ENCODE measurements at regions not wholly inside any gene's neighbourhood (a gene's known extent, or its start where the extent isn't known, plus 50 kb on each side); places are given as distances from the start of the nearest gene placed in this dataset.
"Not testable (repeated sequence)": the region's sequence is repeated elsewhere in the genome, so short reads cannot be mapped to it uniquely, and the experiment has no call there.

DNA sequence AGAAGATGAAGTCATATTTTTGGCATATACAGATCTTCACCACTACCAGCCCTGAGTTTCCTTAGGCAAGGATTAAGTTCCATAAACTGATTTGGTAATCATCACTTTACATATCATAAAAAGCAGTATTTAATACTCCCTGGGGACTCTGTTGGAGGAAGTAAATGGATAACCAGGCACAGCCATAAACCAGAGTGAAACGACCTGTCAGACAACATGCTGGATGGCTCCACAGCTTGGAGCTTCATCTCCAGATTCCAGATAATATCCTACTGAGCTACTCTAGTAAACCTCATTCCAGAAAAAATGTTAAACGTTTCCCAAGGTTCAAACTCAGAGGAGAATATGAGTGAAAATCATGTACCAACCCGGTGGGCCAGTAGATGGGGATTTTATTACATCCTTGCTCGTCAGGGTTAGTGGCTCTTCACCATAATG lies 109.2 kb downstream of the BASP1 start:
- DNase-seq (ENCODE audit: low read depth) = no peak

DNA sequence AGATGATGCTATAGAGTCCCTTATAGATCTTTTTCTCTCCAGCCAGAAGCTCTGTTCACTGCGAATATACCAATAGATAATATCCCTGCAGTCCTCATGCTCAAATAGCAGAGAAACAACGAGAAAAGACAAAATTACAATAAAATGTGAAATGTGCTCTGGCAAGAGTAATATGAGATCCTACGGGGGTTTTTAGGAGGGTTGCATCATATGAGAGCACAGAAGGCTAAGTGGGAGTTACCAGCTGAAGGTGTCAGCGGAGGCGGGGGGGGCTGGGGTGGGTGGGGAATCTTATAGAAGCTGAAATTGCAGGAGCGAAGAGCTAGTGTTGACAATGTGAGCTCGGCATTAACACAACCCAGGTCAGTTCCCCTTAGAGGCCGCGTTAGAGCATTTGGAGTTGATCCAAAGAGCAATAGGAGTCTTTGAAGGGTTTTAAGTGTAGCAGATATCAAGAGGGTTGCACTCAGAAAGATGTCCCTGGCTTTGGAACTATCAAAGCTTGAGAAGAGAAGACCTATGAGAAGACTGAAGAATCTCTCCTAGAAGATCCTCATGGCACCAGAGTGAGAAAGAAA lies 109.7 kb downstream of the BASP1 start:
- DNase-seq (ENCODE audit: low read depth) = no peak

DNA sequence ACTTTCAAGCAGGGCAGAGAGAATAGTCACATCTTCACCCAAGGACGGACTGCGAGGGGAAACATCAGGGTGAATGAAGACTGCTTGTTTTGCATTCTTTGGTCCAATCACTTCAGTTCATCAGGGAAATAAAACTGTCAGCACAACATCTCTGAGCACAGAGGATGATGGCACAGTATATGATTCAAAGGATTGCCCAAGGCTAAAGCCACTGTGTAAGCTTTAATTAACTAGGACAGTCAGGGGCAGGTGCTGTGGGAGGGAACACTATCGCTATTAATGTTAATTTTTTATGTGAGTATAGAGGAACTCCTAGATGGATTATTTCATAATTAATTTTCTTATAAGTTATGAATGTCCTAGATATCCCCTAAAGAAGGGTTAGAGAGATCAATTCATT lies 112.1 kb downstream of the BASP1 start:
- DNase-seq (ENCODE audit: low read depth) = no peak

DNA sequence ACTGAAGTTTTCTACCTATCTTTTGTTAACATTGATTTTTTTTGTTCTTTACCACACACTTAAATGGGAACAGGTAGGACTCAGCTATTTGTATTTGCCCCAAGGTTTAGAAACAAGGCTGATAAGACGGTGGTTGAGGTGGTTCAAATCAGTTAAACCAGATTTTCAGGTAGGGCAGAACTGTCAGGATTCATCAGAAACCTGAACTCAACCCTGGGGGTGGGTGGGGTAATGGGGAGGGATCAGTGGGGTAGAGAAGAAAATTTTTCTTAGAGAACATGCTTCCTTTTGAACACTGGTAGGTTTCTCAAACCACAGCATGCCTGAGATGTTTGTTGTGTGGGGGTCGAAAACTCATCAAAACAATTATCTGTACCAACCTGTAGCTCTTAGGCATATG lies 113.0 kb downstream of the BASP1 start:
- DNase-seq (ENCODE audit: low read depth) = no peak

DNA sequence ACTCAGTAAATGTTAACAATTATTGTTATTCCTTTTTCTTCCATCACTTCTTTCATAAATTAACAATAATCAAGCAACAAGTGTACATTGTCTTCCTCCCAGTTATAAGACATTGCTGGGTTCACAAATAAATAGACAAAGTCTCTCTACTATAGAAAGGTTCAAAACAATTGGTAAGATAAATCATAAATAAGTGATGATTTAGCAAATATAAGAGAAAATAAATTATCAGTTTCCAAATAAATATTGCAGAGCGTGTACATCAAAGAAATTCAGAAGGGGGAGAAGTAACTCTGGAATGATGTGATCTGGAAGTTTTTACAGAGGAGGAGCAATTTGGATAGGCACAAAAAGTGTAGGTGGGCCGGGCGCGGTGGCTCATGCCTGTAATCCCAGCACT lies 114.2 kb downstream of the BASP1 start:
- no peak for DNase-seq (ENCODE audit: low read depth)

DNA sequence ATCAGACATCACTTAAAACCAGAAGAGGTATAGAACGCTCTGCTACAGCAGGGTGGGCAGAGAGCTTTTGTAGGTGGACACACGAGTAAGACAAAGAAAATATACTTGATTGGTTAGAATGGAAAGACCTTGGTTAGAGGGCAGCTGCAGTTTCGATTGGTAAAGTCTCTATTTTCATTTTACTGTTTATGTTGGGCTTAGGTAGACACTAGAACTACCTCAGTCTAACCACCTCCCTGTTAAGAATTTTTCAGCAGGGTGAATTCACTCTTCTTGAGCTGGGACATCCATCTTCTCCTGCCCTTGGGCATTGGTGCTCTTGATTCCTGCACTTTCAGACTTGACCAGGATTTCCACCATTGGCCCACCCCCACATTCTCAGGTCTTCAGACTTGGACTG lies 116.3 kb downstream of the BASP1 start:
- no peak for DNase-seq (ENCODE audit: low read depth)

DNA sequence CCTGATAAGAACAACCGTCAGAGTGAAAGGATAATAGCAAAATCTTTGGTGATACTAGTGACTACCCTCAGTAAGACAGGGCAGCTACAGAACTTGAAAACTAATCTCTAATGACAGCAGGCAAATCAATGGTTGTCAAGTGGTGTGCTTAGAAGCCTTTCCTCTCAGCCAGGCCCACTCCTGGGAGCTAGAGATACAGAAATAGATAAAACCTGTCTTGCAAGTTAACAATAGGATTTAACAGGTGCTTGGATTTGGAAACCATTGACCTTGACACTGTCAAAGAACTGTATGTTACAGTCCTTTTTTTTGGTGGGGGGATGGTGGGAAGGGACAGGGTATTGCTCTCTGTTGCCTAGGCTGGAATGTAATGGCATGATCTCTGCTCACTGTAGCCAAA lies 118.6 kb downstream of the BASP1 start:
- no peak for DNase-seq (ENCODE audit: low read depth)

DNA sequence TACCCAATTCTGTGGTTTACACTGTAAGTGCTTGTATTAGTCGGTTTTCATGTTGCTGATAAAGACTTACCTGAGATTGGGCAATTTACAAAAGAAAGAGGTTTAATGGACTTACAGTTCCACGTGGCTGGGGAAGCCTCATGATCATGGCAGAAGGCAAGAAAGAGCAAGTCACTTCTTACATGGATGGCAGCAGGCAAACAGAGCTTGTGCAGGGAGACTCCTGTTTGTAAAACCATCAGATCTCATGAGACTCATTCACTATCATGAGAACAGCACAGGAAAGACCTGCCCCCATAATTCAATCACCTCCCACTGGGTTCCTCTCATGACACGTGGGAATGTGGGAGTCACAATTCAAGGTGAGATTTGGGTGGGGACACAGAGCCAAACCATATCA lies 119.3 kb downstream of the BASP1 start:
- DNase-seq (ENCODE audit: low read depth) = not testable (repeated sequence)

DNA sequence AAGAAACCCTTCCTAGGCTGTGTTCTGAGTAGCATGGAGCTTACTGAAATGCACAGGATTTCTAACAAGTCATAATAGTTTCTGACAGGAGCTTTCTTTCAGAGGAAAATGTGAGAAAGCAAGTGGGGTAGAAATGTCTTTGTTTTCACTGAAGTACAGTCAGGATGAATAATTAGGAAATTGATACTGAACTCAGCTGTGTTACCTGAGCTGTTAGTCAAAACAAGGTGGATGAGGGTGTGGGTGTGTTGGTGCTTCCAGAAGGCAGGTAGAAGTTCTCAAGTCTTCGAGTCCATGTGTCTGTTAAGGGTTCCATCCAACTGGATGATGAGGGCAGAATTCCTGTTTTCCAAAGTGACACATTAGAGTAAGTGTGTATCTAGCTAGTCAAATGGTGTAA lies 122.4 kb downstream of the BASP1 start:
- DNase-seq (ENCODE audit: low read depth) = no peak

DNA sequence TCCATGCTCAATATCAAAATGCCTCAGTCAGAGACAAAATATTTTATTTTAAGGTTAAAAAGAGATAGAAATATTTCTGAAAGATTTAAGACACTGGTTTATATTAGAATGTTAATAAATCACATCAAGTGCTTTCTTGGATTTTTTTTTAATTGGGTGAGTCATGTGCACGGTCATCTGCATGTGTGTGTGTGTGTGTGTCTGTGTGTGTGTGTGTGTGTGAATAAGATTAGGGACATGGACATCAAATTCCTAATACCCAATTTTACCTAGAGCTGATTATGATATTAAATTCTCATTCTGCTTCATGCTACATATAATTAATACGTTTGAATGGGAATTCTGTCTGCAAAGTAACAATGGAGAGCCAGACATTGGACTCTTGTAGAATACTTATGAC lies 122.9 kb downstream of the BASP1 start:
- peak; percentile 15 for DNase-seq (ENCODE audit: low read depth)

DNA sequence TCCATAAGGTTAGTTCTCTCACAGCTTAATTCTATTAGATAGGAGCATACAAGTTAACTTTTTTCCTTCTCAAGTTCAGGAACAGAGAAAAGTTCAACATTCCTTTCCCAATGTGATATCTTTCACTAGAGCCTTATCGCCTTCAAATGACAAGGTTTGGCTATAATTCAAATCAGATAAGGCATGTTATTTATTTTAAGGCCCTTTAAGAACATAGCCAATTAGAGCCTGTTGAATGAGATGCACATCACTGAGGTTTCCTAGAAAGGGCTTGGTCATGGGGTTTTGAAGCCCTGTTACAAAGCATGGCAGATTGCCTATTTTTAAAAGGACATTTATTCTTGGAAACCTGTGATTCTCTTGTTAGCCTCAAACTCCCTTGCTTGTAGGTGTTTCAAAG lies 123.4 kb downstream of the BASP1 start:
- peak; percentile 13 for DNase-seq (ENCODE audit: low read depth)

DNA sequence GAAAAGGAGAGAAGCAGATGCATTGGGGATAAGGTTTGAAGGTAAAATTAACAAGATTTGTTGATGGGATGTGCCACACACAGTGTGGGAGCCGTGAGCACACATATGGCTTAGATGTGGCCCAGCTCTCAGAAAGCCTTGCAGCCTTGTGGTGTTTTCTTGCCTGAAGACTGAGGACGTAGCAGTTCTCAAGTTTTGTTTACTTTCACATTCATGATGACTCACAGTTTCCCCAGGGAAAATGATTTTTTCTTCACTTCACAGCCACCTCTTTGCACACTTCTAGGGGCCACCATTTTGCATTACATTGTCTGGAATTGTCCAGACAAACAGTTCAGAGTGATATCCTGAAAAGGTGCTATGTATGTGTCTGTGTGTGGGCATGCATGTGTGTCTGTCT lies 126.2 kb downstream of the BASP1 start:
- peak; percentile 83 for DNase-seq (ENCODE audit: low read depth)

DNA sequence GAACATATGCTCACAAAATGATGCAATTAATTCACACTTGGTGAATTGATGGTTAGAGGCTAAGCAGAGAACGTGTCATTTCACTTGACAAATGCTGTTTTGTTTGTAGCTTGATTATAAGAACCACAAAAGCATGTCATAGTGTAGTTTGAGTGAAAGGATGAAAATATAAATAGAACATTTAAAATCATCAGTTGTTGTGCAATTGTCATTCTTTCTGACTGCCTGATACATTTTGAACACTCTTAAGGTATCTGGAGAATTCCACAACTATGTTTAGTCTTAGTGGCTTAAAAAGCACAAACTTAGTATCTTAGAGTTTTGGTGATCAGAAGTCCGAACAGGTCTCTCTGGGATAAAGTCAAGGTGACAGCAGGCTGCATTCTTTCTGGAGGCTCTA lies 129.4 kb downstream of the BASP1 start:
- DNase-seq (ENCODE audit: low read depth) = no peak

DNA sequence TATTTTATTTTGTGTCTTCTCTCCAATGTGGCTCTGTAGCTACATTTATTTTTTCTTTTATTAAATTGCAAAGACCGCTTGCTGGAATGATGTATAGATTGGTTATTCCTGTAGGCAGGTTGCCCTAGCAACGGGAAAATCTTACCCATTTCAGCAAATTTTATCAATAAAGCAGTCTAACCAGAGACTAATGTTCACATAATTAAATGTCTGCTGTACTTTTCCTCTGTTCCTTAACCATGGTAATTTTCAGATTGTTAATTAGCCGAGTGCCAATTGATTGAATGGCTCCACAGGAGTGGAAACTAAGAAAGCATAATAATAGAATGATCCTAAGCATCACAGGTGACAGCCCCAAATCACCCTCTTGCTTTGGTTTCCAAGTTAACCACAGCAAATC lies 134.8 kb downstream of the BASP1 start:
- DNase-seq (ENCODE audit: low read depth) = no peak

DNA sequence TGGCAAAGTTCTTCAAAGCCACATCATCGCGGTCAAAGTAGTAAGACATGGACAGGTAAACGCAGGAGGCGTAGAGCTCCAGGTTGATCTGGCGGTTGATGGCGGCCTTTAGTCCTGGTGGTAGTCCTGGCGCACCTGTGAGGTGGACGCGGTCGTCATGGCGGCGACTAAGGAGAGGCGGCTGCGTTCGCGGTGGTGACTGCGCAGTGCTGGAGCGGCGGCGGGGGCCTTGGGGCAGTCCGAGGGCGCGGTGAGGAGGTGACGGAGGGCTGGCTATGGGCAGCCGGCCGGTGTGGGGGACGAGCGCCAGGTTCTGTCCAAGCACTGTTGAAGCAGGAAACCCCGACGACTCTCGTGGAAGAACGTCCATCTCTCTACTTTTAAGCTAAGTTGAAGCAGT lies 136.8 kb downstream of the BASP1 start:
- no peak for DNase-seq (ENCODE audit: low read depth)

DNA sequence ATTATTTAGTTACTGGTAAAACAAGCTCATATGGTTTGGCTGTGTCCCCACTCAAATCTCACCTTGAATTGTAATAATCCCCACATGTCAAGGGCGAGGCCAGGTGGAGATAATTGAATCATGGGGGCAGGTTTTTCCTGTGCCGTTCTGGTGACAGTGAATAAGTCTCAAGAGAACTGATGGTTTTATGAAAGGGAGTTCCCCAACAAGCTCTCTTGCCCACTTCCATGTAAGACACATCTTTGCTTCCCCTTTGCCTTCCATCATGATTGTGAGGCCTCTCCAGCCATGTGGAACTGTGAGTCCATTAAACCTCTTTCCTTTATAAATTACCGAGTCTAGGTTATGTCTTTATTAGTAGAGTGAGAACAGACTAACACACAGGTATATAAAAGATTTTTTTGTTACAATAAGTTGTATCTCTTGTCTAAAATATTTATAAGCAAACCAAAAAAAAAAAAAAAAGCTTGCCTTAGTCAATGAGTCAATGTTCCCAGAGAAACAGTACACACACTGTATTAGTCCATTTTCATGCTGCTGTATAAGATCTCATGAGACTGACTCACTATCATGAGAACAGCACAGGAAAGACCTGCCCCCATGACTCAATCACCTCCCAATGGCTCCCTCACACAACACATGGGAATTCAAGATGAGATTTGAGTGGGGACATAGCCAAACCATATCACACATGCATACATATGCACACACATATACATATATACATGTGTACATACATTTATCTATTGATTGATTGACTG lies 138.3 kb downstream of the BASP1 start:
- peak; percentile 28 for DNase-seq (ENCODE audit: low read depth)

DNA sequence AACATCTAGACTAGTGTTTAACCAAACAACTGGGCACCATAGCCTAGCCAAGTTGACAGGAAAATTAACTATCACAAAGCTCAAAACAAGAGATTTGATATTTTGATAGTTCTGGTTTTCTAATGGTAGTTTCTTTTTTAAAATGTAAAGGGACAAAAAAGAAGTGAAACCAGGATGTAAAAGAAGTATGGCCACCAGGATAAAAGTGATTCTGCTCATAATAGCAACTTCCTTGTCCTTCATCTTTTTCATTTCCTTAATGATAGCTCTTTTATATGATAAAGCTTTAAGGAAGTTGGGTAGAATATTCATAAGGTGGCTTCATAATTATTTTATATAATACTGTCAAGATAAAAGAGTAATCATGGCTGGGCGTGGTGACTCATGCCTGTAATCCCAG lies 139.1 kb downstream of the BASP1 start:
- no peak for DNase-seq (ENCODE audit: low read depth)

DNA sequence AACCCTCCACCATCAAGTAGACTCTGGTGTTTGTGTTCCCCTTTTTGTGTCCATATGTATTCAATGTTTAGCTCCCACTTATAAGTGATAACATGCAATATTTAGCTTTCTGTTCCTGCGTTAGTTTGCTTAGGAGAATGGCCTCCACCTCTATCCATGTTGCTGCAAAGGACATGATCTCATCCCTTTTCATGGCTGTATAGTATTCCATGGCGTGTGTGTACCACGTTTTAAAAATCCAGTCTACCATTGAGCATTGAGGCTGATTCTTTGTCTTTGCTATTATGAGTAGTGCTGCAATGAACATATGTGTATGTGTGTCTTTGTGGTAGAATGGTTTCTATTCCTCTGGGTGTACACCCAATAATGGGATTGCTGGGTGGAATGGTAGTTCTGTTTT lies 140.1 kb downstream of the BASP1 start:
- no peak for DNase-seq (ENCODE audit: low read depth)

DNA sequence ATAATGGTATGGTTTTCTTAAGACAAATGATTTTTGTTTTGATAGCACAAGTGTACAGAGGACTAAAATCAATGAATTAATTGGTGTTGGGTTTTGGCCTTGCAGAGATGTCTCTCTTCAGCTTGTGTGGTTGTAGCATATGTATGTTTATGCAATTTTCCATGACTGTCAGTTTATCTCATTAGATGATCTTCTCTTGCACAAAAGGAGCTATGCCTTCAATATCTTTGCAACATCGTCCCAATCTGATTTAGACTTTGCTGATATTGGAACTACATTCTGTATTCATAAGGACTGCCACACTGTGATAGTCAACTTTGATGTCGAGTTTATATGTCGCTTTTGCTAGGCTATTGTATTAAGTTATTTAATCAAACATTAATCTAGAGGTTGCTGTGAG lies 140.0 kb upstream of the TAF11L2 start:
- DNase-seq (ENCODE audit: low read depth) = no peak

DNA sequence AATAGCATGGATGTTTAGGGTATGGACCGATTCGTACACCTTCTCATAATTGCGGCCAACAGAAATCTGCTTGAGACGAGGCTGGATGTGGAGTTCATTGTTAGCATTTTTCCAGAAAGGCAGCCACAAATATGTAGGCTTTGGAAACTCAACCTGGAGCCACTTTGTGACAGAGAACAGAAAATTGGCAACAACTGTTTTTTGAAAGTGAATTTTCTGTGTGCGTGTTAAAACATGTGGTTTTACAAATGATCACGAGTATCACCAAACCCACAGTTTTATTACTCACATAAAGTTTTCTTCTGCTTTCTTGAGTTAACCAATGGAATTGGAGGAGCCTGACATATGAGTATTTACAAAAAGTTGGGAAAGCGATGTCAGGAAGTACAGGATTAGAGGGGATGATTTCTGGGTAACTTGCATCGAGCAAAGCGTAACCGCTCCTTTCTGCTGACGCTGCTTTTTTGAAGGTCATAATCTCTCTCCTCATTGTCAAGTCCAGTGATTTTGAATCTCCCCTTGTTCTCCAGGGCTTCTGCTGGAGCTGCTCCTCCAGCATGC lies 138.5 kb upstream of the TAF11L2 start:
- DNase-seq (ENCODE audit: low read depth) = peak; percentile 64

DNA sequence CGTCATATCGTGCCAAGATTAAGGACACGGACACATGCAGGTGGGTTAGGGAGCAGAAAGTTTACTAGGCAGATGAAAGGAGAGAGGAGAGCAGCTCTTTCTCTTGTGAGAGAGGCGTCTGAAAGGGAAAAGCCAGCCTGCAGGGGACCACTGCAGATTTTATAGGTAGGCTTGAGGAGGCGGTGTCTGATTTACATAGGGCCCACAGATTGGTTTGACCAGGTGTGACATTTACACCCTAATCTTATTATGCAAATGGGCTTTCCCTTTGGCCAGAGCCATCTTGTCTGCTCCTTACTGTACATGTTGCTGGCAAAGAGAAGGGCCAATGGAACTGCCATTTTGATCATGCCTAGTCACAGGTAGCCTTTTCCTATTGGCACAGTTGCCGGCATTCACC lies 137.2 kb upstream of the TAF11L2 start:
- DNase-seq (ENCODE audit: low read depth) = no peak

DNA sequence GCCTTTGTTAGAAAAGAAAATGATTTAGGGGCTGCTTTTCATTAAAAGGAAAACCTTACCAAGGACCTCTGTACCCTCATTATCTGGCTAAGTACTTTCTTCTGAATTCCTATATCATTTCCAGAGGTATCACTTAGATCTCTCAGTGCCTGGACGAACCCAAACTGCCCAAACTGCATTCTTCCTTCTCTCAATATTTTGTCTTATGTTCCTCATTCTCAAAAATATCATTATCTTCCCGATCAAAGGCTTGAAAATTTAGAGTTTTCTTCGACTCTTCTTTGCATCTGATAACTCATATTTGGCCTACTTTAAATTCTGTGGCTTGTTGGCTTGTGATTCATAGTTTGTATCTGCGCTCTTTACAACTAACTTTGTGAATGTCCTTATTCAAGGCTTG lies 136.7 kb upstream of the TAF11L2 start:
- DNase-seq (ENCODE audit: low read depth) = no peak

DNA sequence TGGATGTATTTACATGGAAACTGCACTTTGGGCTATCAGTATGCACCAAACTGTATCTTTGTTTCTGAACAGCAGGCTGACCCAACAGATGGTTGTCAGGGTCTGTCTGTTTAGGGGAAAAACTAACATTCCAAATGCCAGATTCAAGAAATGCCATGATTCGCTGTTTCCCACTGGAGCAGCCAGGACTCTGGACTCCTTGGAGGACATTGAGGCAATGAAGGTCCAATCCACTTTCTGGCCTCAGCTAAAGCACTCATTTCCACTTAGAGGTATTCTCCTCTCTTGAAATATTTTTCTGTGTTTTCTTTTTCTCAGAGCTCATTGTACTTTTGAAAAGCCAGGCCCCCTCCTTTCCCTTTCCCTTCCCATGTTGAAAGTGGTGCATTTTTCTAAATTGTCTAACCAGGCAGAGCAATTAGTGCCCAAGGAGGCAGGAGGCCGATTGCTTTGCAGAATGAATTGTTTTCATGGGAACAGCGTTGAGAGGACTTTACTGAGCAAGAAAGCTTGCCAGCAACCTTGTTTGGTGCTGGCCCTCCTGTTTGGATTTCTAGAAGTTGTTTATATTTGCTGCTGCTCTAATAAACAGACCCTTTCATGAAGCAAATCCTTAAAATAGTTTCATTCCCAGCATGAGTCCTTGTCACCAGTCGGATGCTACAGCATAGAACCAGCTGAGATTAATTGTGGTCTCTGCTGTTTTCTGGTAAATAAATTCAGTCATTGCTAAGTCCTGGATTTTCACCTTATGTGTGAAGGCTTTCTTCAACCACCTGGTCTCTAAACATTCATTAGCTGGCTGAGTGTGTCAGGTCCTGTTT lies 132.8 kb upstream of the TAF11L2 start:
- no peak for DNase-seq (ENCODE audit: low read depth)
